Rectal smooth muscle tissue (tissue), 1 donor: ENCODE measurements at regions not wholly inside any gene's neighbourhood (a gene's known extent, or its start where the extent isn't known, plus 50 kb on each side); places are given as distances from the start of the nearest gene placed in this dataset.

Source experiments
- H3K27ac ChIP-seq: one replicate; pipeline ENCODE4 v1.7.0; 2013; ENCODE audit warnings: low read depth, low read length, inconsistent platforms
- H3K27me3 ChIP-seq: one replicate; pipeline ENCODE4 v1.7.0; 2013; ENCODE audit warnings: low read length; ENCODE audit not compliant: control insufficient read depth, insufficient read depth
- H3K36me3 ChIP-seq: one replicate; pipeline ENCODE4 v1.7.0; 2013; ENCODE audit warnings: low read length; ENCODE audit not compliant: control insufficient read depth, insufficient read depth
- H3K4me1 ChIP-seq: one replicate; pipeline ENCODE4 v1.7.0; 2013; ENCODE audit warnings: low read length; ENCODE audit not compliant: control insufficient read depth, insufficient read depth
- H3K4me3 ChIP-seq: one replicate; pipeline ENCODE4 v1.7.0; 2013; ENCODE audit warnings: low read length
- H3K9ac ChIP-seq: one replicate; pipeline ENCODE4 v1.7.0; 2013; ENCODE audit warnings: low read length

DNA sequence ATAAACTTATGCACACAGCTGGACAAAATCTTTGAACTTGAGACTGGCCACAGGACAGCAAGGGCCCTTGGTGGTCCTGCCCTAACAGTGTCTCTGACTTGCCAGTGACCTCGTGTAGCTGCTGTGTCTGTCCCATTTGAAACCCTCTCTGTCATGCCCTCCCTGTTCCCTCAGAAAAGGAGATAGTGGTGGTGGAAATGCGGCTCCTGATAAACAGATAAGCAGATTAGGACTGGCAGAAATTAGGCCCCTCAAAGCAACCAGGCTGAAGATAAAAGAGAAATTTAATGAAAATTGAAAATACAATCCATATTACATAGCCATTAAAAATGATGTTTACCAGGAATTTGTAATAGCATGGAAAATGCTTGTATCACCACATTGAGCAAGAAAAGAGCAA is 136.6 kb upstream of the ATP6AP2 start:
- H3K27me3 ChIP-seq, result no peaks in the 10 kb centered on the region
- no peaks in the 10 kb centered on the region for H3K36me3 ChIP-seq
- H3K9ac ChIP-seq, result no peak overlapping the region
- no peak overlapping the region for H3K27ac ChIP-seq
- H3K4me3 ChIP-seq, result no peak overlapping the region
- no peaks in the 10 kb centered on the region for H3K4me1 ChIP-seq

DNA sequence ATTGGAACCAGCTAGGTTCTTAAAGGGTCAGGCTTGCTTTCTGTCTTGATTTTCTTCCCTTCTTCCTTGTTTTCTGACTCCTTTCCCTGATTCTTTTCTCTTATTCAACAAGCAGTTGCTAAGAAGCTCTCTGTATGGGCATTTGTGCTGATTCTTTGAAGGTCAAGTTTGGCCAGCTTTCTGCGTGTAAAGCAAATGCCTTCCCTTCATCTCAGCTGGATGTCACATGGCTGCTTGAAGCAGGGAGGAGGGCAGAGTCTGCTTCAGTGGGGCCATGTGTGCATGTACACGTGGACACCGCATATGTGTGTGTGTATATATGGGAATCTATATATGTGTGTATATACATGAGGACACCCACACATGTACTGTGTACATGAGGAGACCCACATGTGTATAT is 139.9 kb upstream of the ATP6AP2 start:
- no peak overlapping the region for H3K27ac ChIP-seq
- H3K4me3 ChIP-seq, result no peak overlapping the region
- no peaks in the 10 kb centered on the region for H3K4me1 ChIP-seq

DNA sequence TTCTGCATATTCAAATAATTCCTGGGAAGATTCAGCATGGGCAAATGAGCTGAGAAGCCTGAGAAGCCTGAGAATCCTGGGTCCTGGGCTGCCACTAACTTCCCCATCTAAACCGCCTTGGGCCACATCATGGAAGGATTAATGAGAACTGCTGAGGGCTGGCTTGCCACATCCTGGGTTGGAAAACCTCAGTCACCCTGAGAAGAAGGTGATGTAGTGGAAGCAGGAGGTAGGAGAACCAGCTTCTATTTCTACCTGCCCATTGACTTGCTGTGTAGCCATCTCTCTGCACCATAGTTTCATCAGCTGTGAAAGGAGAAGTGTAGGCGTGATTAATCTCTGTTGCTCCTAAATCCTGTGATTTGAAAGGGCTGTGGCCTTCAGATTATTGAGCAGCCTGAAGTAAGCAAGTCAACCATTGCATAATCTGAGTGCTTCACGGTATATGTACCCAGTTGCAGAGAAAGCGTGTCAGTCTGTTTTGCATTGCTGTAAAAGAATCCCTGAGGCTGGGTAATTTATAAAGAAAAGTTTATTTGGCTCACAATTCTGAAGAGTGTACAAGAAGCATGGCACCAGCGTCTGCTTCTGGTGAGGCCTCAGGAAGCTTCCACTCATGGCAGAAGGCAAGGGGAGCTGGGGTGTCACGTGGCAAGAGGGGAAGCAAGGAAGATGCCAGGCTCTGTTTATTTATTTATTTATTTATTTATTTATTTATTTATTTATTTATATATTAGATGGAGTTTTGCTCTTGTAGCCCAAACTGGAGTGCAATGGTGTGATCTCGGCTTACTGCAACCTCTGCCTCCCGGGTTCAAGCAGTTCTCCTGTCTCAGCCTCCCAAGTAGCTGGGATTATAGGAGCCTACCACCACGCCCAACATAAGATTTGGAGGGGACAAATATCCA is 140.9 kb upstream of the ATP6AP2 start:
- Histone ChIP-seq H3K4me3 (no peak overlapping the region), H3K9ac (no peak overlapping the region), H3K36me3 (no peaks in the 10 kb centered on the region), H3K27me3 (no peaks in the 10 kb centered on the region), H3K4me1 (no peaks in the 10 kb centered on the region), H3K27ac (no peak overlapping the region)

More for the DNA sequence above, 139.9 kb upstream of the ATP6AP2 start:
- Histone ChIP-seq H3K9ac (no peak overlapping the region), H3K36me3 (no peaks in the 10 kb centered on the region), H3K27me3 (no peaks in the 10 kb centered on the region)

- Histone ChIP-seq H3K9ac (no peak overlapping the region), H3K36me3 (no peaks in the 10 kb centered on the region), H3K4me3 (no peak overlapping the region), H3K27ac (no peak overlapping the region), H3K4me1 (no peaks in the 10 kb centered on the region), H3K27me3 (peaks cover 2% of the 10 kb centered on the region)
Measured at GRCh38 chrX:40437348-40437747, 143.4 kb upstream of the ATP6AP2 start.

DNA sequence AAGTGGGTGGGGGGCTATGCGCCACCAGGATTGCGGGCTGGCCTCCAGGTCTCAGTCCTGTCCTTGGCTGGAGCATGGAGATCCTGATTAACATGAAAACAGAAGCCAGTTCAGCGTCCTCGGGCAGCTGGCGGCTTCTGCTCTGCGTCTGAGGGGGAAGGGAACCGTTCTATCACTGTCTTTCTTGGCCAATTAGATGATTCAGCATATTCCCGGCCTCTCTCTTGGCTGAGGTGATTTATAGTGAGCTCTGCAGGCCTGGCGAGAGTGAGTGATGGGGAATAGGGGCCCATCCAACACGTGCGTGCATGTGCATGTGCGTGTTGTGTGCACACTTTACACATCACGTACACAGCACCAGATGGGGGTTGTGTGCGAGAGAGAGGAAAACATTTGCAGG is 145.8 kb upstream of the ATP6AP2 start:
- peaks cover 2% of the 10 kb centered on the region for H3K27me3 ChIP-seq
- no peak overlapping the region for H3K9ac ChIP-seq
- H3K27ac ChIP-seq, result no peak overlapping the region
- no peaks in the 10 kb centered on the region for H3K4me1 ChIP-seq
- H3K36me3 ChIP-seq, result no peaks in the 10 kb centered on the region
- H3K4me3 ChIP-seq, result no peak overlapping the region

DNA sequence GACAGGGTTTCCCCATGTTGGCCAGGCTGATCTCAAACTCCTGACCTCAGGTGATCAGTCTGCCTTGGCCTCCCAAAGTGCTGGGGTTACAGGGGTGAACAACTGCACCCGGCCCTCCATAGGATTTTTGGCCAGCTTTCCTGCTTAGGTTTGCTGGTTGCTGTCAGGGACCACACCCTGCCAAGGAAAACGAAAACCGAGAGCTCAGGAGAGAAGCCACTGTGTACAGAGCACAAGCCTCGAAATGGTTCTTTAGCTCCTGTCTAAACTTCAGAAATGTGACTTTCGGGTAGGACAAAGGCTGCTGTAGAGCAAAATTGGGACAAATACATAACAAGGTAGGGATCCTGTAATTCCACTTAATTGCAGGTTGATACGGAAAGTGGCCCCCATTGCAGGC is 146.3 kb upstream of the ATP6AP2 start:
- Histone ChIP-seq H3K4me3 (no peak overlapping the region), H3K27ac (no peak overlapping the region), H3K4me1 (no peaks in the 10 kb centered on the region), H3K27me3 (peaks cover 2% of the 10 kb centered on the region), H3K9ac (no peak overlapping the region), H3K36me3 (no peaks in the 10 kb centered on the region)

DNA sequence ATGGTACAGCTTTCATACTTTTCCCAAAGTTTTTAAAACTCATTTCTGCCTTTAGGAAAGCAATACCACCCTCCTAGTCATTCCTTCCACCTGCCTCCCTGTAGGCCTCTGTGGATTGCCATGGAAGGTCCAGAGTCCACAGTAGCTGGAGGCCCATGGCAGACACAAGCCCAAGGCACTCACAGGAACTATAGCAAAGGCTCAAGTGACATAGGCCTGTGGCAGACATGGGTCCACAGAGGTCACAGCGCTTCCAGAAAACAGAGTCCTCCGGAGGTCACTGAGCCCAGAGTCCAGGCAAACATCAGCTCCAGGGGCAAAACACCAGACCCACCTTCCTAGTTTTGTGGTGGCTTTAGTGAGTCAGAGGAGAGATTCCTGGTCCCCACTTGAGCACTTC is 147.6 kb upstream of the ATP6AP2 start:
- Histone ChIP-seq H3K4me3 (no peak overlapping the region), H3K27ac (no peak overlapping the region), H3K27me3 (peaks cover 2% of the 10 kb centered on the region), H3K4me1 (no peaks in the 10 kb centered on the region), H3K9ac (no peak overlapping the region), H3K36me3 (no peaks in the 10 kb centered on the region)

- H3K36me3 ChIP-seq, result no peaks in the 10 kb centered on the region
- H3K27ac ChIP-seq, result no peak overlapping the region
- no peak overlapping the region for H3K9ac ChIP-seq
- no peak overlapping the region for H3K4me3 ChIP-seq
- H3K4me1 ChIP-seq, result no peaks in the 10 kb centered on the region
- no peaks in the 10 kb centered on the region for H3K27me3 ChIP-seq
Measured at GRCh38 chrX:40424259-40424658, 156.5 kb upstream of the ATP6AP2 start.

DNA sequence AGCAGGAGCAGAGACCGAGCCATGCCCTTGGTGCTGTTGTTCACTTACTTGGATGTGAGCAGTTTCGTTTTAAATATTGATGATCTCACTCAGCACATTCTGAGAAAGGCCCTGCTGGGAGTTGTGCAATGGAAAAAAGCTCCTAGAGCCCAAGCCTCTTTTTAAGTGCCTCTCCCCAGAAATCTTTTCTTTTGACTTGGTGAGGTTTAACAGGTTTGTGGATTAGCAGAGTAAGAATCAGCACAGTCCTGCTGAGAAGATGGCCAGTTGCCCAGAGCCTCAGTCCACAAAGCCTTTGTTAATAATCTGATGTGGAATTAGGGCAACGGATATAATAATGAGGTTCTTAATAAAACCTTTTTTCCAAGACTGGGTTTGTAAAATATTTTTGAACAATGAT is 157.5 kb upstream of the ATP6AP2 start:
- no peak overlapping the region for H3K27ac ChIP-seq
- H3K9ac ChIP-seq, result no peak overlapping the region
- H3K36me3 ChIP-seq, result no peaks in the 10 kb centered on the region
- H3K4me3 ChIP-seq, result no peak overlapping the region
- H3K27me3 ChIP-seq, result no peaks in the 10 kb centered on the region
- no peaks in the 10 kb centered on the region for H3K4me1 ChIP-seq

GRCh38 chrX:40422021-40422420 is 158.7 kb upstream of the ATP6AP2 start:
- Histone ChIP-seq H3K9ac (no peak overlapping the region), H3K27me3 (no peaks in the 10 kb centered on the region), H3K36me3 (no peaks in the 10 kb centered on the region), H3K4me3 (no peak overlapping the region), H3K27ac (no peak overlapping the region), H3K4me1 (no peaks in the 10 kb centered on the region)

DNA sequence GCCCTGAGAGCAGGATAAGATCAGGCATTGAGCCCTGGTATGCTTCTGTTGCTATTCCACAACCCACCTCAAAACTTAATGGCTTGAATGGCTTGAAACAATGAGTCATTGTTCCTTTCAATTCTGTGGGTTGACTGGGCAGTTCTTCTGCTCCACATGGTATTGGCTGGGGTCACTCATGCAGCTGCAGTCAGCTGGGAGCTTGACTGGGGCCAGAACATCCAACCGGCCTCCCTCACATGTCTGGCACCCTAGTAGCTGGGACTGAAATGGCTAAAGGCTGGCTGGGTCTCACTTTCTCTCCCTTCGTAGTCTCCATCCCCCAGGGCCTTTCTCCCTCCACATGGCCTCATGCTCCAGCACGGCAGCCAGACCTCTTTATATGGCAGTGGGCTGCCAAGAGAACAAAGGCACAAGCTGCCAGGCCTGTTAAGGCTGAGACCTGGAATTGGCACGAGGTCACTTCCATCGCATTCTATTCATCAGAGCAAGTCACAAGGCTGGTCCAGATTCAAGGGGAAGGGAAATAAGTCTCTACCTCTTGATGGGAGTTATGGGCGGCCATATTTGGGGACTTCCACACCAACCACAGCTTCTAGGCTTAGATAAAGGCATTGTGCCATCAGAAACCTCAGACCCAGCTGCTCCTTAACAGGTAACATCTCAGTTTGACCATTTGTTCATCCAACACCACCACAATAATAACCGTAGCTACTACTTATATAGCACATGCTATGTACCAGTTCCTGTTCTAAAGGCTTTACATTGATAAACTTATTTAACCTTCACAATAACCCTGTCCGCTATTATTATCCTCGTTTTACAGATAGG is 159.7 kb upstream of the ATP6AP2 start:
- H3K4me1 ChIP-seq, result no peaks in the 10 kb centered on the region
- H3K27me3 ChIP-seq, result no peaks in the 10 kb centered on the region
- no peak overlapping the region for H3K9ac ChIP-seq
- H3K4me3 ChIP-seq, result no peak overlapping the region
- no peaks in the 10 kb centered on the region for H3K36me3 ChIP-seq
- no peak overlapping the region for H3K27ac ChIP-seq

- H3K27ac ChIP-seq, result no peak overlapping the region
- H3K9ac ChIP-seq, result no peak overlapping the region
- no peaks in the 10 kb centered on the region for H3K4me1 ChIP-seq
- no peak overlapping the region for H3K4me3 ChIP-seq
- H3K27me3 ChIP-seq, result no peaks in the 10 kb centered on the region
- H3K36me3 ChIP-seq, result no peaks in the 10 kb centered on the region
Measured at GRCh38 chrX:40418813-40419195, 162.0 kb upstream of the ATP6AP2 start.
